HEK293 (cell line): ENCODE measurements at regions not wholly inside any gene's neighbourhood (a gene's known extent, or its start where the extent isn't known, plus 50 kb on each side); places are given as distances from the start of the nearest gene placed in this dataset.
A peak's percentile ranks its signal among the peaks of the same experiment; 100 is the strongest.
"Not testable (repeated sequence)": the region's sequence is repeated elsewhere in the genome, so short reads cannot be mapped to it uniquely, and the experiment has no call there.

ENCODE experiments used
- CTCF ChIA-PET: fragments of 350-600 bp; formaldehyde crosslinking; extraction: SDS; loops from one replicate; lab custom pipeline; 2021; ENCODE audit warnings: antibody characterized with exemption; lab: Yijun Ruan, JAX
- POLR2A ChIA-PET: fragments of 300-600 bp; formaldehyde crosslinking; extraction: SDS; loops from one replicate; lab custom pipeline; 2020; ENCODE audit warnings: antibody characterized with exemption, inconsistent platforms; lab: Yijun Ruan, JAX
- H3K27ac ChIP-seq: fragments of 200-500 bp; sonication (Bioruptor generic); 2 replicates; pipeline ENCODE4 v1.5.1; 2014; ENCODE audit warnings: low read depth, low read length, control low read depth, inconsistent platforms; ENCODE audit errors: extremely low read depth
- H3K36me3 ChIP-seq, 2 experiments: fragments of 200-500 bp in 1 of 2; sonication (Bioruptor generic) in 1 of 2; 1 replicate in 1 of 2; 2 replicates in 1 of 2; pipeline ENCODE4 v1.5.1; 2014 to 2017; ENCODE audit warnings: inconsistent platforms in 2 of 2, low read length in 2 of 2; ENCODE audit not compliant: control insufficient read depth in 2 of 2, insufficient read depth in 1 of 2
- H3K4me1 ChIP-seq: fragments of 200-500 bp; sonication (Bioruptor generic); 2 replicates; pipeline ENCODE4 v1.5.1; 2014; ENCODE audit warnings: mild to moderate bottlenecking, low read length, inconsistent platforms; ENCODE audit not compliant: control insufficient read depth, insufficient read depth
- H3K4me3 ChIP-seq: 2 replicates; pipeline ENCODE4 v1.5.1; 2011; ENCODE audit warnings: low read depth, mild to moderate bottlenecking, control low read depth, low read length, moderate library complexity
- H3K9me3 ChIP-seq: fragments of 200-500 bp; sonication (Bioruptor generic); 2 replicates; pipeline ENCODE4 v1.5.1; 2014; ENCODE audit warnings: low read depth, low read length, inconsistent platforms; ENCODE audit not compliant: control insufficient read depth, insufficient read depth
- AEBP2 ChIP-seq: fragments of 450-650 bp; formaldehyde crosslinking; IDR thresholded peaks from 2 replicates; pipeline ENCODE4 v1.5.1; 2016; ENCODE audit warnings: missing biosample characterization, missing genetic modification characterization, borderline replicate concordance
- ATF2 ChIP-seq: fragments of 450-650 bp; formaldehyde crosslinking; IDR thresholded peaks from 2 replicates; pipeline ENCODE4 v1.5.1; 2016; ENCODE audit warnings: missing biosample characterization, missing genetic modification characterization, low read depth
- IKZF3 ChIP-seq: fragments of 450-650 bp; IDR thresholded peaks from 2 replicates; pipeline ENCODE4 v1.5.0; 2018; ENCODE audit warnings: missing biosample characterization, mild to moderate bottlenecking, missing genetic modification characterization, moderate library complexity
- PRDM4 ChIP-seq: fragments of 450-650 bp; formaldehyde crosslinking; IDR thresholded peaks from 2 replicates; pipeline ENCODE4 v1.5.1; 2017; ENCODE audit warnings: missing biosample characterization, missing genetic modification characterization
- WT1 ChIP-seq: fragments of 450-650 bp; formaldehyde crosslinking; IDR thresholded peaks from 2 replicates; pipeline ENCODE4 v1.5.1; 2016; ENCODE audit warnings: missing biosample characterization, missing genetic modification characterization
- ZBTB11 ChIP-seq: fragments of 450-650 bp; formaldehyde crosslinking; conservative IDR thresholded peaks from 2 replicates; pipeline ENCODE4 v1.5.1; 2016; ENCODE audit warnings: low read depth, missing biosample characterization, missing genetic modification characterization
- ZBTB44 ChIP-seq: fragments of 450-650 bp; IDR thresholded peaks from 2 replicates; pipeline ENCODE4 v1.5.1; 2018; ENCODE audit warnings: missing biosample characterization, mild to moderate bottlenecking, missing genetic modification characterization
- ZFP3 ChIP-seq: fragments of 450-650 bp; formaldehyde crosslinking; IDR thresholded peaks from 2 replicates; pipeline ENCODE4 v1.5.1; 2016; ENCODE audit warnings: low read depth, missing biosample characterization, missing genetic modification characterization
- ZNF132 ChIP-seq: fragments of 450-650 bp; formaldehyde crosslinking; IDR thresholded peaks from 2 replicates; pipeline ENCODE4 v1.5.1; 2017; ENCODE audit warnings: missing biosample characterization, missing genetic modification characterization, borderline replicate concordance
- ZNF133 ChIP-seq: fragments of 450-650 bp; formaldehyde crosslinking; IDR thresholded peaks from 2 replicates; pipeline ENCODE4 v1.5.1; 2016; ENCODE audit warnings: missing biosample characterization, missing genetic modification characterization
- ZNF146 ChIP-seq: fragments of 450-650 bp; formaldehyde crosslinking; IDR thresholded peaks from 2 replicates; pipeline ENCODE4 v1.5.1; 2016; ENCODE audit warnings: missing biosample characterization, missing genetic modification characterization
- ZNF214 ChIP-seq: fragments of 450-650 bp; formaldehyde crosslinking; IDR thresholded peaks from 2 replicates; pipeline ENCODE4 v1.5.1; 2017; ENCODE audit warnings: missing biosample characterization, mild to moderate bottlenecking, missing genetic modification characterization, borderline replicate concordance
- ZNF266 ChIP-seq: fragments of 450-650 bp; formaldehyde crosslinking; IDR thresholded peaks from 2 replicates; pipeline ENCODE4 v1.5.1; 2016; ENCODE audit warnings: missing biosample characterization, missing genetic modification characterization, low read depth
- ZNF521 ChIP-seq: fragments of 450-650 bp; formaldehyde crosslinking; IDR thresholded peaks from 2 replicates; pipeline ENCODE4 v1.5.1; 2017; ENCODE audit warnings: missing biosample characterization, mild to moderate bottlenecking, missing genetic modification characterization
- ZNF529 ChIP-seq: fragments of 450-650 bp; formaldehyde crosslinking; IDR thresholded peaks from 2 replicates; pipeline ENCODE4 v1.5.1; 2017; ENCODE audit warnings: missing genetic modification characterization, missing biosample characterization; ENCODE audit not compliant: insufficient replicate concordance
- ZNF677 ChIP-seq: fragments of 450-650 bp; IDR thresholded peaks from 2 replicates; pipeline ENCODE4 v1.5.0; 2018; ENCODE audit warnings: missing biosample characterization, mild to moderate bottlenecking, missing genetic modification characterization, moderate library complexity
- ZSCAN23 ChIP-seq: fragments of 450-650 bp; formaldehyde crosslinking; IDR thresholded peaks from 2 replicates; pipeline ENCODE4 v1.5.1; 2016; ENCODE audit warnings: missing biosample characterization, missing genetic modification characterization
- ZSCAN5A ChIP-seq: fragments of 450-650 bp; formaldehyde crosslinking; IDR thresholded peaks from 2 replicates; pipeline ENCODE4 v1.5.1; 2016; ENCODE audit warnings: missing biosample characterization, missing genetic modification characterization
- ZXDB ChIP-seq: fragments of 450-650 bp; formaldehyde crosslinking; IDR thresholded peaks from 2 replicates; pipeline ENCODE4 v1.5.1; 2016; ENCODE audit warnings: missing biosample characterization, missing genetic modification characterization

GRCh38 chr2:129203331-129203730 is 776.1 kb upstream of the RAB6C start (continued):
- TF ChIP-seq ZNF677 (tag by site-specific recombination) (no peak), AEBP2 (no peak), ATF2 (tag by site-specific recombination) (no peak), ZSCAN23 (tag by site-specific recombination) (no peak), ZNF214 (no peak), ZXDB (tag by site-specific recombination) (no peak), IKZF3 (tag by site-specific recombination) (no peak), ZNF133 (no peak), ZBTB44 (tag by site-specific recombination) (no peak), WT1 (tag by site-specific recombination) (no peak), PRDM4 (no peak)
- TF ChIP-seq, all 188 proteins: peak for 0

- H3K4me1 ChIP-seq, POLR2A ChIA-PET, H3K4me3 ChIP-seq, CTCF ChIA-PET, H3K9me3 ChIP-seq, H3K27ac ChIP-seq, H3K36me3 ChIP-seq: not testable (repeated sequence)
- peak; percentile 62 for TF ChIP-seq ZNF146 (tag by site-specific recombination)
These were observed 774.9 kb upstream of the RAB6C start for GRCh38 chr2:129204581-129204980.

GRCh38 chr2:129205176-129205575 is 774.3 kb upstream of the RAB6C start:
- Histone ChIP-seq H3K4me1 (no peaks in the 10 kb centered on the region), H3K9me3 (no peaks in the 10 kb centered on the region), H3K27ac (no peak overlapping the region), H3K36me3 (no peaks in the 10 kb centered on the region), H3K4me3 (no peak overlapping the region)
- CTCF ChIA-PET = no interaction called here
- POLR2A ChIA-PET = no interaction called here
- TF ChIP-seq ZNF214 = no peak
- no peak for TF ChIP-seq ZBTB11 (tag by site-specific recombination)
- no peak for TF ChIP-seq ZNF521
- no peak for TF ChIP-seq ZNF266
- TF ChIP-seq ZSCAN5A (tag by site-specific recombination) = no peak
- TF ChIP-seq ZNF529 = no peak
- no peak for TF ChIP-seq ZFP3 (tag by site-specific recombination)
- TF ChIP-seq ZNF132 (tag by site-specific recombination) = no peak
